MM.1S (cell line): ENCODE measurements at regions not wholly inside any gene's neighbourhood (a gene's known extent, or its start where the extent isn't known, plus 50 kb on each side); places are given as distances from the start of the nearest gene placed in this dataset.

Experiments used
- EZH2 ChIP-seq: fragments of 300-600 bp; sonication (generic); optimal IDR thresholded peaks from 2 replicates; pipeline ENCODE3; 2017; ENCODE audit warnings: low read depth, mild to moderate bottlenecking, antibody characterized with exemption, low read length, mixed read lengths
- TF ChIP-seq, protein P1 (sequence below): fragments of 300-600 bp; sonication (generic); IDR thresholded peaks from 2 replicates; pipeline ENCODE4 v1.5.1; 2016; ENCODE audit warnings: antibody characterized with exemption, low read length, mixed read lengths

GRCh38 chr5:17910318-17910717 is 276.1 kb downstream of the TAF11L14 start:
- TF ChIP-seq, protein P1, sequence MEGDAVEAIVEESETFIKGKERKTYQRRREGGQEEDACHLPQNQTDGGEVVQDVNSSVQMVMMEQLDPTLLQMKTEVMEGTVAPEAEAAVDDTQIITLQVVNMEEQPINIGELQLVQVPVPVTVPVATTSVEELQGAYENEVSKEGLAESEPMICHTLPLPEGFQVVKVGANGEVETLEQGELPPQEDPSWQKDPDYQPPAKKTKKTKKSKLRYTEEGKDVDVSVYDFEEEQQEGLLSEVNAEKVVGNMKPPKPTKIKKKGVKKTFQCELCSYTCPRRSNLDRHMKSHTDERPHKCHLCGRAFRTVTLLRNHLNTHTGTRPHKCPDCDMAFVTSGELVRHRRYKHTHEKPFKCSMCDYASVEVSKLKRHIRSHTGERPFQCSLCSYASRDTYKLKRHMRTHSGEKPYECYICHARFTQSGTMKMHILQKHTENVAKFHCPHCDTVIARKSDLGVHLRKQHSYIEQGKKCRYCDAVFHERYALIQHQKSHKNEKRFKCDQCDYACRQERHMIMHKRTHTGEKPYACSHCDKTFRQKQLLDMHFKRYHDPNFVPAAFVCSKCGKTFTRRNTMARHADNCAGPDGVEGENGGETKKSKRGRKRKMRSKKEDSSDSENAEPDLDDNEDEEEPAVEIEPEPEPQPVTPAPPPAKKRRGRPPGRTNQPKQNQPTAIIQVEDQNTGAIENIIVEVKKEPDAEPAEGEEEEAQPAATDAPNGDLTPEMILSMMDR, result no peak
- TF ChIP-seq EZH2, result no peak
